ENCODE measurements at regions not wholly inside any gene's neighbourhood (a gene's known extent, or its start where the extent isn't known, plus 50 kb on each side); places are given as distances from the start of the nearest gene placed in this dataset.
A peak's percentile ranks its signal among the peaks of the same experiment; 100 is the strongest.

DNA sequence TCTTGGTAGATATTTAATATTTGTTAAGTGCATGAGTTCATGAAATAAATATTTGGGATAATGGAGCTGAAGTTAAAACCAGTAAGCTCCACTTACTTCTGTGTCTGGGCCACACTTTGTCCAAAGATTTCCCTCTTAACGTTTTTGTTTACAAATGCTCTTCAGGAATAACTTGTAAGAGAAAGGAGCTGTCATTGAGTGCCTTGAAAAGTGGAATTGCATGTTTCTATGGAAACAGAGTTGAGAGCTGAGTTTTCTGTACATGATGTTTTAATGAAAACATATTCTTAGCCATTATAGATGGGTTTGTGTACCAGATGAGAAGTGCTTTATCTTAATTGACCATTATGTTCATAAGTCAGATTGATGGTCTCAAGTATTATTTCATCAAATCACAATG, 1045.4 kb upstream of the EEF2KMT start:
- no peak for DNase-seq (ENCODE audit: low read depth)
- TF ChIP-seq CTCF (IDR thresholded peaks at IDR 0.05; ENCODE audit: insufficient read depth, low read depth, low read length, missing control alignments): no peak
- H3K4me3 ChIP-seq (ENCODE audit: low read length): no peak overlapping the region

DNA sequence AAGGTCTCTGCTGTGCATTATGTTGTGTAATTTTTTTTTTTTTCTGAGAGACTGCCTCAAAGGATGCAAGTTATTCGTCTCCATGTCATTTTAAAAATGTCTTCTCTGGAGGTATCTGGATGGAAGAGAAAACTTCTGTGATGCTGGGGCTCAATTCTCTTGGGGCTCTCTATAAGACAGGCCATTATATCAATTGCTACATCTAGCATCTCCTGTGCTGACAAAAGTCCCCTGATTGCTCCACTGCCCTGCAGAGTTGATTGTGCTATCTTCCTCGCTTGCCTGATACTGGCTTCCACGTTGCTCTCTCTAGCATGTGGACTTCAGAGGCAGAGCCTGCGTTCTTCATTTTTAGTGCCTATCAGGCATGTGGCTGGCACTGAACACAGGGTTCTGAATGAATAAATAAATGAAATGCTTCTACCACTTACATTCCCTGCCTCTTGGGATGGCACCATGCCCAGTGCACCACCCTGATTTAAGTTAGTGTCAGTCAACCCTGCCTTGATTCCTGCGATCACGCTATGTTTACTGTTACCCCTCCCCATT, 1035.5 kb upstream of the EEF2KMT start:
- no peak for TF ChIP-seq CTCF (IDR thresholded peaks at IDR 0.05; ENCODE audit: insufficient read depth, low read depth, low read length, missing control alignments)
- no peak for DNase-seq (ENCODE audit: low read depth)
- H3K4me3 ChIP-seq (ENCODE audit: low read length): no peak overlapping the region

GRCh38 chr16:6132121-6132520, 1034.5 kb upstream of the EEF2KMT start:
- DNase-seq (ENCODE audit: low read depth): no peak
- no peak for TF ChIP-seq CTCF (IDR thresholded peaks at IDR 0.05; ENCODE audit: insufficient read depth, low read depth, low read length, missing control alignments)
- no peak overlapping the region for H3K4me3 ChIP-seq (ENCODE audit: low read length)

- no peak for DNase-seq (ENCODE audit: low read depth)
- TF ChIP-seq CTCF (IDR thresholded peaks at IDR 0.05; ENCODE audit: insufficient read depth, low read depth, low read length, missing control alignments): no peak
- H3K4me3 ChIP-seq (ENCODE audit: low read length): no peak overlapping the region
These were observed 1034.0 kb upstream of the EEF2KMT start for GRCh38 chr16:6131526-6132050.

DNA sequence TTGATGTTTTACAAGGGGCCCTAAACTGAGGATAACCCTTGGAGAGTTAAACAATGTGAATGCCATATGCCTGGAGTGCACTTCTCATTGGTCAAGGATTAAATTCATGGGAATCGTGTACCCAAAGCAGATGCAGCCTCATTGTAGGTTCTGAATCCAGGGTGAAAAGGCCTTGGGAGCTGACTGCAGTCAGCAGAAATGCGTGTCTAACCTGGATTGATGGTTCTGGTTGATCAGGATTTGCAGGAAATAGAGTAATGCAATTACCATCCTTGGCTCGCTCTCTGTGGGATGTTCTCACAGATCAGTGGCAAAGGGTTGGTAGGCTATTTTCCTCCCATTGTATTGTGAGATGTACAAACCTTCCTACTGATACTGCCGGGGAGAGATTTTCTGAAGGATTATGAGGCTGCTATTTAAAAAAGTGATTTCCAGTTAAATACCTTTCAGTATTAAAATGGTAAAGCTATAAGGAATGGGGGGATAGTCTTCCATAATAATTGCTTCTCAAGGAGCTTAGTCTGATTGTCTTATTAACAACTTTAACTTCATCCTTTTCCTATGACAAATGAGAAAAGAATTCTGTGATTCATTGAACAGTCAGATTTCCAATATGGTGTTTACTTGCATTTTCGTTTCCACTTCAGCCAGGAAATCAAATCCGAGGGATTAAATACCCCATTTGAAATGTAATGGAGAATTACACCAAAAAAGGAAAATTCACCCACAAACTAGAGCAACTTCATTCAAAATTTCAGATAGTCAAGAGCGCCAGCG, 1028.1 kb upstream of the EEF2KMT start:
- no peak for TF ChIP-seq CTCF (IDR thresholded peaks at IDR 0.05; ENCODE audit: insufficient read depth, low read depth, low read length, missing control alignments)
- no peak overlapping the region for H3K4me3 ChIP-seq (ENCODE audit: low read length)
- DNase-seq (ENCODE audit: low read depth): peak; percentile 17

GRCh38 chr16:6124136-6124535, 1026.5 kb upstream of the EEF2KMT start:
- no peak overlapping the region for H3K4me3 ChIP-seq (ENCODE audit: low read length)
- DNase-seq (ENCODE audit: low read depth): no peak
- TF ChIP-seq CTCF (IDR thresholded peaks at IDR 0.05; ENCODE audit: insufficient read depth, low read depth, low read length, missing control alignments): no peak

Measured in epithelial cell of esophagus (primary cell).